SU-DHL-6 (cell line): ENCODE measurements at regions not wholly inside any gene's neighbourhood (a gene's known extent, or its start where the extent isn't known, plus 50 kb on each side); places are given as distances from the start of the nearest gene placed in this dataset.

Experiments
- CTCF ChIP-seq: fragments of 200-600 bp; sonication (generic); IDR thresholded peaks from one replicate; pipeline ENCODE4 v1.5.1; 2017; ENCODE audit warnings: antibody characterized with exemption, mild to moderate bottlenecking, low read length, moderate library complexity; ENCODE audit not compliant: insufficient read depth, poor library complexity, severe bottlenecking
- EZH2phosphoT487 ChIP-seq: fragments of 200-600 bp; sonication (generic), shearing (Covaris generic); conservative IDR thresholded peaks from 2 replicates; pipeline ENCODE4 v1.6.1; 2018; ENCODE audit warnings: mild to moderate bottlenecking, antibody characterized with exemption, low read length, moderate library complexity, mixed read lengths

GRCh38 chr9:78127279-78128225 lies 95.9 kb upstream of the GNAQ start:
- TF ChIP-seq CTCF (no peak), EZH2phosphoT487 (no peak)
